MM.1S (cell line): ENCODE measurements at regions not wholly inside any gene's neighbourhood (a gene's known extent, or its start where the extent isn't known, plus 50 kb on each side); places are given as distances from the start of the nearest gene placed in this dataset.

Source experiments
- DNase-seq: peaks from one replicate; pipeline ENCODE4 v3.0.0-alpha.2; 2015
- H2AFZ ChIP-seq: fragments of 300-600 bp; sonication (generic); 2 replicates; pipeline ENCODE4 v1.6.0; 2016; ENCODE audit warnings: antibody characterized with exemption, low read length
- H3F3A ChIP-seq: fragments of 300-600 bp; sonication (generic); 2 replicates; pipeline ENCODE4 v1.6.1; 2016; ENCODE audit warnings: mild to moderate bottlenecking, antibody characterized with exemption, low read length, moderate library complexity, mixed read lengths; ENCODE audit not compliant: insufficient read depth
- H3K27ac ChIP-seq: fragments of 300-600 bp; sonication (generic); 2 replicates; pipeline ENCODE4 v1.5.1; 2016; ENCODE audit warnings: mild to moderate bottlenecking, low read length
- H3K27me3 ChIP-seq: fragments of 300-600 bp; sonication (generic); replicated peaks from 2 replicates; pipeline ENCODE4 v1.6.0; 2016; ENCODE audit warnings: low read length; ENCODE audit not compliant: insufficient read depth
- H3K36me3 ChIP-seq: fragments of 300-600 bp; sonication (generic); replicated peaks from 2 replicates; pipeline ENCODE4 v1.6.1; 2016; ENCODE audit warnings: mild to moderate bottlenecking, low read length, mixed read lengths; ENCODE audit not compliant: insufficient read depth
- H3K4me1 ChIP-seq: fragments of 300-600 bp; sonication (generic); 2 replicates; pipeline ENCODE4 v1.6.1; 2016; ENCODE audit warnings: low read length, mixed read lengths
- H3K4me2 ChIP-seq: fragments of 300-600 bp; sonication (generic); 2 replicates; pipeline ENCODE4 v1.6.0; 2016; ENCODE audit warnings: low read depth, low read length
- H3K4me3 ChIP-seq: fragments of 300-600 bp; sonication (generic); 2 replicates; pipeline ENCODE4 v1.5.1; 2016; ENCODE audit warnings: low read length, mixed read lengths
- H3K79me2 ChIP-seq: fragments of 300-600 bp; sonication (generic); 2 replicates; pipeline ENCODE4 v1.6.1; 2016; ENCODE audit warnings: mixed run types, low read length, mixed read lengths
- H3K9ac ChIP-seq: fragments of 300-600 bp; sonication (generic); 2 replicates; pipeline ENCODE4 v1.6.1; 2016; ENCODE audit warnings: low read length, mixed read lengths
- H3K9me2 ChIP-seq: fragments of 300-600 bp; sonication (generic); replicated peaks from 2 replicates; pipeline ENCODE4 v1.6.1; 2016; ENCODE audit warnings: mild to moderate bottlenecking, low read length, mixed read lengths; ENCODE audit not compliant: insufficient read depth
- H3K9me3 ChIP-seq: fragments of 300-600 bp; sonication (generic); replicated peaks from 2 replicates; pipeline ENCODE4 v1.6.1; 2016; ENCODE audit warnings: mild to moderate bottlenecking, low read length, mixed read lengths; ENCODE audit not compliant: insufficient read depth
- H4K20me1 ChIP-seq: fragments of 300-600 bp; sonication (generic); 2 replicates; pipeline ENCODE4 v1.6.1; 2016; ENCODE audit warnings: mild to moderate bottlenecking, low read length, moderate library complexity, mixed read lengths; ENCODE audit not compliant: insufficient read depth
- EZH2 ChIP-seq: fragments of 300-600 bp; sonication (generic); optimal IDR thresholded peaks from 2 replicates; pipeline ENCODE3; 2017; ENCODE audit warnings: low read depth, mild to moderate bottlenecking, antibody characterized with exemption, low read length, mixed read lengths
- EZH2phosphoT487 ChIP-seq: fragments of 300-600 bp; sonication (generic); IDR thresholded peaks from 2 replicates; pipeline ENCODE4 v1.6.1; 2018; ENCODE audit warnings: antibody characterized with exemption, low read length
- TF ChIP-seq, protein P1 (sequence below): fragments of 300-600 bp; sonication (generic); IDR thresholded peaks from 2 replicates; pipeline ENCODE4 v1.5.1; 2016; ENCODE audit warnings: antibody characterized with exemption, low read length, mixed read lengths

DNA sequence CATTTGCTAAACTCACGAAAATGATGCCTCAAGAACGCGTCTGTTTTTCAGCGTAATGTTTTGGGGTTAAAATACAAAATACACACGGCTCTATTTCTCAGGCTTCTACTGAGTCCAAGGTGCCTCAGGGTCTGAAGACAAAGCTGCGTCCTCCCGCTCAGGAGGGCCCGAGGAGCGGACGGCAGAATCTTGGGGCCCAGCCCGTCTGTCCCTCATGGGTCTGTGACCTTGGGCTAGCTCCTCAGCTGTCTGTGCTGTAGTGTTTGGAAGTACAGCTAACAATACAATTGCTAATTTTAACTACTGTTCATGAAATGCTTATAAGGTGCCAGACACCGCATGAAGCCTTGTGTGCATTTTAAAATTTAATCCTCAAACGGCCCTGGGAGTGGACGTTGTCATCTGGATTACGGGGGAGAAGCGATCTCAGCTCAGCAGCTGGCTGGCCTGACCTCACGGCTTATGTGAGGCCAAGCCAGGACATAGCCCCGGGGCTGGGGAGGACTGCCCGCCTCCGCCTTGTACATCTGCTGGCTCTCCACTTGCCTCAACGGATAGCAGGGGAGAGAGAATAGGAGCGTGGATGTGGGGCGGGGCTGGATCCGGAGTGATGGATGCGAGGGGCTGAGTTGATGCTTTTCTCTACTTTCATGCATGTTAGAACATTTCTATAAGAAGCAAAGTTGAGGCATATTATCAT is 357.4 kb downstream of the GLRX3 start:
- Histone ChIP-seq H3K9ac (no peak overlapping the region), H3K27ac (no peak overlapping the region), H3F3A (no peaks in the 10 kb centered on the region), H4K20me1 (no peaks in the 10 kb centered on the region), H3K27me3 (no peaks in the 10 kb centered on the region), H3K9me2 (no peaks in the 10 kb centered on the region), H3K4me3 (no peak overlapping the region), H3K79me2 (no peaks in the 10 kb centered on the region), H3K4me2 (no peak overlapping the region), H3K36me3 (no peaks in the 10 kb centered on the region), H3K4me1 (no peaks in the 10 kb centered on the region), H2AFZ (no peak overlapping the region), H3K9me3 (no peaks in the 10 kb centered on the region)
- no peak for DNase-seq
- TF ChIP-seq EZH2phosphoT487, result no peak
- no peak for TF ChIP-seq EZH2
- TF ChIP-seq, protein P1, sequence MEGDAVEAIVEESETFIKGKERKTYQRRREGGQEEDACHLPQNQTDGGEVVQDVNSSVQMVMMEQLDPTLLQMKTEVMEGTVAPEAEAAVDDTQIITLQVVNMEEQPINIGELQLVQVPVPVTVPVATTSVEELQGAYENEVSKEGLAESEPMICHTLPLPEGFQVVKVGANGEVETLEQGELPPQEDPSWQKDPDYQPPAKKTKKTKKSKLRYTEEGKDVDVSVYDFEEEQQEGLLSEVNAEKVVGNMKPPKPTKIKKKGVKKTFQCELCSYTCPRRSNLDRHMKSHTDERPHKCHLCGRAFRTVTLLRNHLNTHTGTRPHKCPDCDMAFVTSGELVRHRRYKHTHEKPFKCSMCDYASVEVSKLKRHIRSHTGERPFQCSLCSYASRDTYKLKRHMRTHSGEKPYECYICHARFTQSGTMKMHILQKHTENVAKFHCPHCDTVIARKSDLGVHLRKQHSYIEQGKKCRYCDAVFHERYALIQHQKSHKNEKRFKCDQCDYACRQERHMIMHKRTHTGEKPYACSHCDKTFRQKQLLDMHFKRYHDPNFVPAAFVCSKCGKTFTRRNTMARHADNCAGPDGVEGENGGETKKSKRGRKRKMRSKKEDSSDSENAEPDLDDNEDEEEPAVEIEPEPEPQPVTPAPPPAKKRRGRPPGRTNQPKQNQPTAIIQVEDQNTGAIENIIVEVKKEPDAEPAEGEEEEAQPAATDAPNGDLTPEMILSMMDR, result no peak

DNA sequence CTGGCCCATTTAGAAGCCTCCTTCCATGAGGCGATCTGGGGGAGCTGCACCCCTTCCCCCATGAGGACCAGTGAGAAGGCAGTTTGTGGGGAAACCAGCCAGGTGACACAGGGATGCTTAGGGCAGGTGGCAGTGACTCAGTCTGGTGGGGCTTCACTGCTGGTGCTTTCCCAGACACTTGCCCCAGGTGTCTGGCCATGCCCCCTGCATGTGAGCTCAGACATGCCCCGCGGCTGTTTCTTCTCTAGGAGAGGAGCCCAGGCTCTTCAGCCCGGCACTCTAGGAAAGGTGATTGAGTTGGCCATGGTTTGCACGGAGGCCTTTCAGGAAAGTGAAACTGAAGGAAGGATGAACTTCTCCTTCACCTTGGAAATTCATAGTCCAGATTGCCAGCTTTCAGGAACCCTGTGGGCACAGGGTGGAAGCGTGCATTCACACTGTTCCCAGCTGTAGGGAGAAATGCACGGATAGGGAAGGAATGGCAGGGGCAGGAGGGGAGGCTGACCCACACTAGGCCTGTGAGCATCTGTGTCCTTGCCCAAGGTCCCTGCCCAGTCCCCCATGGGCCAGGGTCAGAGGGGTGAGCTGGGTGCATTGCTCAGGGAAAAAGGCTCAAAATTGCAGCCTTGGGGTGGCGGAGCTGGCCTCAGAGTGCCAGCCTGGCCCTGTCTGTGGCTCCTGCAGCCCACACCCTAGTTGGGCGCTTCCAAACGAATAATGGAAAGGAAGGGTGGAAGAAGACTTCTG is 359.1 kb downstream of the GLRX3 start:
- Histone ChIP-seq H3K4me1 (no peaks in the 10 kb centered on the region), H3K27me3 (no peaks in the 10 kb centered on the region), H3F3A (no peaks in the 10 kb centered on the region), H3K9ac (no peak overlapping the region), H3K9me3 (no peaks in the 10 kb centered on the region), H3K9me2 (no peaks in the 10 kb centered on the region), H4K20me1 (no peaks in the 10 kb centered on the region), H2AFZ (no peak overlapping the region), H3K4me3 (no peak overlapping the region), H3K27ac (no peak overlapping the region), H3K4me2 (no peak overlapping the region), H3K79me2 (no peaks in the 10 kb centered on the region), H3K36me3 (no peaks in the 10 kb centered on the region)
- TF ChIP-seq, protein P1, result no peak
- TF ChIP-seq EZH2phosphoT487 (no peak), EZH2 (no peak)
- no peak for DNase-seq

DNA sequence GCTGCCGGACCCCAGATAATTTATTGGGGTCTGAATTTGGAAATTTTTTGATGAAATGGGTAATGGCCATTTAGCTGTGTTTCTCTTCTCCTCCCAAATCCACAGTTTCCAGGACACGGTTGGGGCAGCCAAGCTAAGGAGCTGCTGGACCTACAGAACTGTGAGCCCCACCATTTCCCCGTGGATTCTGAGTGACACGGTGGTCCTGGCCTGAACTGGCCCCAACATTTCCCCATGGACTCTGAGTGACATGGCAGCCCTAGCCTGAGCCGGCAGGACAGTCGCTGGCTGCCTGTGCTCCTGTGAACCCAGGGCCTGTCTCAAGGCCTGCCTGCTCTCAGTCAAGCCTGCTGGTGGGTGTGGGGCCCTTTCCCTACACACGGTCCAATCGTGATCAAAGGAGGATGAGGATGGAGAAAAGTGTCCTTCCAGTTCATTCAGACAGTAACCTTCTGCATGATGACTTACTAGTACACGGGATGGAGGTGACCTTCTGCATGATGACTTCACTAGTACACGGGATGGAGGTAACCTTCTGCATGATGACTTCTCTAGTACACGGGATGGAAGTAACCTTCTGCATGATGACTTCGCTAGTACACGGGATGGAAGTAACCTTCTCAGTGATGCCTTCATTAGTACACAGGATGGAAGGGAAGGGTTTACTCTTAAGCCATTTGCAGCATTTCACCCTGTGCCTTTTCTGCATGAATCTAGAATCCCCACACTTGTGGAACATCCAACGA is 359.9 kb downstream of the GLRX3 start:
- Histone ChIP-seq H3K27me3 (no peaks in the 10 kb centered on the region), H3K4me2 (no peak overlapping the region), H2AFZ (no peak overlapping the region), H3K36me3 (no peaks in the 10 kb centered on the region), H3K4me1 (no peaks in the 10 kb centered on the region), H3F3A (no peaks in the 10 kb centered on the region), H3K9me2 (no peaks in the 10 kb centered on the region), H3K27ac (no peak overlapping the region), H3K79me2 (no peaks in the 10 kb centered on the region), H4K20me1 (no peaks in the 10 kb centered on the region), H3K9ac (no peak overlapping the region), H3K9me3 (no peaks in the 10 kb centered on the region), H3K4me3 (no peak overlapping the region)
- DNase-seq, result no peak
- TF ChIP-seq EZH2 (no peak), EZH2phosphoT487 (no peak)
- TF ChIP-seq, protein P1, result no peak
